GM23338 (cell line): ENCODE measurements at regions not wholly inside any gene's neighbourhood (a gene's known extent, or its start where the extent isn't known, plus 50 kb on each side); places are given as distances from the start of the nearest gene placed in this dataset.

ENCODE experiments used
- ATAC-seq: fragments of 200-7000 bp; cut with Tn5 transposase; 3 replicates; pipeline ENCODE4 v1.9.1; 2020
- DNase-seq: peaks from one replicate; pipeline ENCODE4 v3.0.0-alpha.2; 2015; ENCODE audit warnings: low spot score
- H2AFZ ChIP-seq: fragments of 200-600 bp; sonication (generic); 2 replicates; pipeline ENCODE4 v1.8.0; 2016; ENCODE audit warnings: antibody characterized with exemption, mild to moderate bottlenecking, moderate library complexity
- H3F3A ChIP-seq: fragments of 200-600 bp; sonication (generic); replicated peaks from 2 replicates; pipeline ENCODE4 v1.8.0; 2017; ENCODE audit warnings: antibody characterized with exemption, mixed run types, low read depth
- H3K27ac ChIP-seq: fragments of 200-600 bp; sonication (generic); 2 replicates; pipeline ENCODE4 v1.6.1; 2016; ENCODE audit warnings: low read depth
- H3K27me3 ChIP-seq: fragments of 200-600 bp; sonication (generic); 2 replicates; pipeline ENCODE4 v1.8.0; 2016; ENCODE audit warnings: mild to moderate bottlenecking, mixed run types, moderate library complexity; ENCODE audit not compliant: insufficient read depth
- H3K36me3 ChIP-seq: fragments of 200-600 bp; sonication (generic); 2 replicates; pipeline ENCODE4 v1.8.0; 2016; ENCODE audit warnings: mild to moderate bottlenecking; ENCODE audit not compliant: insufficient read depth
- H3K4me1 ChIP-seq: fragments of 200-600 bp; sonication (generic); 2 replicates; pipeline ENCODE4 v1.8.0; 2016; ENCODE audit warnings: mild to moderate bottlenecking, moderate library complexity; ENCODE audit not compliant: insufficient read depth
- H3K4me2 ChIP-seq: fragments of 200-600 bp; sonication (generic); 2 replicates; pipeline ENCODE4 v1.7.1; 2017; ENCODE audit warnings: mixed run types
- H3K4me3 ChIP-seq: fragments of 200-600 bp; sonication (generic); 2 replicates; pipeline ENCODE4 v1.6.1; 2016; ENCODE audit warnings: mixed run types
- H3K79me2 ChIP-seq: fragments of 200-600 bp; sonication (generic); replicated peaks from 2 replicates; pipeline ENCODE4 v1.8.0; 2017; ENCODE audit warnings: mild to moderate bottlenecking; ENCODE audit not compliant: insufficient read depth
- H3K9me2 ChIP-seq: fragments of 200-600 bp; sonication (generic); 2 replicates; pipeline ENCODE4 v1.8.0; 2017; ENCODE audit not compliant: insufficient read depth
- H4K20me1 ChIP-seq: fragments of 200-600 bp; sonication (generic); replicated peaks from 2 replicates; pipeline ENCODE4 v1.8.0; 2017; ENCODE audit warnings: mild to moderate bottlenecking; ENCODE audit not compliant: insufficient read depth
- H3K27ac Mint-ChIP-seq: 2 replicates; pipeline ENCODE4 v1.8.0; 2020; ENCODE audit warnings: inconsistent platforms, mild to moderate bottlenecking, moderate library complexity, mixed read lengths
- H3K27me3 Mint-ChIP-seq: 3 replicates; pipeline ENCODE4 v1.8.0; 2022; ENCODE audit warnings: low read depth, mild to moderate bottlenecking, moderate library complexity, mixed read lengths, inconsistent platforms; ENCODE audit not compliant: insufficient read depth, poor library complexity
- H3K36me3 Mint-ChIP-seq: 3 replicates; pipeline ENCODE4 v1.8.0; 2021; ENCODE audit warnings: low read depth, mild to moderate bottlenecking, inconsistent platforms, moderate library complexity, mixed read lengths
- H3K4me1 Mint-ChIP-seq: 3 replicates; pipeline ENCODE4 v1.8.0; 2020; ENCODE audit warnings: mild to moderate bottlenecking, inconsistent platforms, mixed read lengths
- H3K4me3 Mint-ChIP-seq: 3 replicates; pipeline ENCODE4 v1.8.0; 2021; ENCODE audit warnings: moderate library complexity, mild to moderate bottlenecking, inconsistent platforms, mixed read lengths
- H3K9me3 Mint-ChIP-seq: 3 replicates; pipeline ENCODE4 v1.8.0; 2020; ENCODE audit warnings: moderate library complexity, mild to moderate bottlenecking, inconsistent platforms, mixed read lengths
- EZH2 ChIP-seq: fragments of 200-600 bp; sonication (generic); IDR thresholded peaks from one replicate; pipeline ENCODE4 v1.8.0; 2017; ENCODE audit warnings: antibody characterized with exemption, mild to moderate bottlenecking, low read depth; ENCODE audit not compliant: unreplicated experiment
- EZH2phosphoT487 ChIP-seq: fragments of 200-600 bp; sonication (generic); IDR thresholded peaks from one replicate; pipeline ENCODE4 v1.8.1; 2018; ENCODE audit warnings: antibody characterized with exemption; ENCODE audit not compliant: unreplicated experiment
- JUNB ChIP-seq: IDR thresholded peaks from one replicate; pipeline ENCODE4 v1.6.1; 2016; ENCODE audit warnings: antibody characterized with exemption; ENCODE audit not compliant: unreplicated experiment
- NANOG ChIP-seq: IDR thresholded peaks from 2 replicates; pipeline ENCODE4 v1.6.1; 2016; ENCODE audit warnings: antibody characterized with exemption, borderline replicate concordance
- POLR2AphosphoS5 ChIP-seq: IDR thresholded peaks from 2 replicates; pipeline ENCODE4 v1.6.1; 2016; ENCODE audit warnings: antibody characterized with exemption, low read depth
- STAT1 ChIP-seq: IDR thresholded peaks from one replicate; pipeline ENCODE4 v1.6.1; 2016; ENCODE audit warnings: antibody characterized with exemption; ENCODE audit not compliant: unreplicated experiment
- ZNF114 ChIP-seq: fragments of 250-450 bp; sonication (Bioruptor Pico); IDR thresholded peaks from 2 replicates; pipeline ENCODE4 v1.5.0; 2020; ENCODE audit warnings: mild to moderate bottlenecking, moderate library complexity
- ZNF331 ChIP-seq: fragments of 250-450 bp; sonication (Bioruptor Pico); IDR thresholded peaks from 2 replicates; pipeline ENCODE4 v1.5.0; 2020; ENCODE audit warnings: low read depth, mild to moderate bottlenecking, moderate library complexity
- TF ChIP-seq, protein P1 (sequence below): fragments of 250-450 bp; sonication (Bioruptor Pico); IDR thresholded peaks from 2 replicates; pipeline ENCODE4 v1.5.0; 2020; ENCODE audit warnings: mild to moderate bottlenecking, moderate library complexity
- TF ChIP-seq, protein P2 (sequence below): IDR thresholded peaks from one replicate; pipeline ENCODE4 v1.6.1; 2018; ENCODE audit warnings: antibody characterized with exemption; ENCODE audit not compliant: unreplicated experiment
- TF ChIP-seq, protein P3 (sequence below): IDR thresholded peaks from 2 replicates; pipeline ENCODE4 v1.6.1; 2016; ENCODE audit warnings: antibody characterized with exemption

DNA sequence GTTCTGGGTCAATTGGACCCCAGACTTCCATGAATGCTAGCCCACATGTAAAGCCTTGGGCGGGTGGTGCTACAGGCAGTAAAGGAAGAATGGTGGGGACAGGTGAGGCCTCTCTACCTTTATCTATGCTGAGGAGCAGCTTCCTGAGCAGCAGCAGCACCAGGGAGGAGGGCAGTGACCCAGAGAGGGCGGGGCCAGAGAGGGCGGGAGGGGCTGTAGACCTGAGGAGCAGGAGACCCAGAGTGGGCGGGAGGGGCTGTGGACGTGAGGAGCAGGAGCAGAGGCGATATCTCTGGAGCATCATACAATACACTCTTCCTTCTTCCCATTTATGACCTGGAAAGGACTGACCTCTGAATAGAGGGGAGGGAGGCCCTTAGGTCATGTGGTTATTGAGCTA, 165.9 kb downstream of the MTRR start (continued):
- TF ChIP-seq EZH2phosphoT487 (no peak), EZH2 (no peak), NANOG (no peak), JUNB (no peak), ZNF114 (no peak)

DNA sequence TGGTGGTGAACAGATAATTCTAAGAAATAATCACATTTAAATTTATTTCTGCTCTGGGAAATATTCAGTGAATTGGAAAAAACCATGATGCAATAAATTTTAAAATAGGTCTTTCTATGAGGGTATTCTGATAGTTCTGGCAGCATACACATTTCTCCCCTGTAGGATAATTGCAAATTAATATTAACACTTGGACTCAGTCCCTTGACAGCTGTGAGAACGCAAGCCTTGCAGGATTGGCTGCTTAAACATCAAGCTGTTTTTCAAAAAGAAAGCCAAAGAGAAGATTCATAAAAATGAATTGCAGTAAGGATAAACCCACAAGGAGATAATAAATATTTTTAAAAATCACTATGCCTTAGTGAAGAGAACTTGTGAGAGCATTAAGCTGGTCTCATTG, 180.0 kb downstream of the MTRR start:
- ATAC-seq (no peak), DNase-seq (no peak)
- Histone ChIP-seq H4K20me1 (no peaks in the 10 kb centered on the region), H2AFZ (no peak overlapping the region), H3K36me3 (no peaks in the 10 kb centered on the region), H3K4me3 (no peak overlapping the region), H3K9me2 (no peaks in the 10 kb centered on the region; the same call in 1 of the 2 replicates), H3K27me3 (no peaks in the 10 kb centered on the region), H3K4me2 (no peak overlapping the region), H3K27ac (no peak overlapping the region), H3F3A (no peaks in the 10 kb centered on the region), H3K4me1 (peaks cover 14% of the 10 kb centered on the region), H3K79me2 (no peaks in the 10 kb centered on the region)
- H3K4me3 Mint-ChIP-seq: no peak overlapping the region
- H3K27me3 Mint-ChIP-seq: peaks cover 2% of the 10 kb centered on the region
- peaks cover 17% of the 10 kb centered on the region for H3K9me3 Mint-ChIP-seq
- peaks cover 13% of the 10 kb centered on the region; the same call in 2 of the 3 replicates for H3K4me1 Mint-ChIP-seq
- H3K27ac Mint-ChIP-seq: no peak overlapping the region
- TF ChIP-seq, protein P1, sequence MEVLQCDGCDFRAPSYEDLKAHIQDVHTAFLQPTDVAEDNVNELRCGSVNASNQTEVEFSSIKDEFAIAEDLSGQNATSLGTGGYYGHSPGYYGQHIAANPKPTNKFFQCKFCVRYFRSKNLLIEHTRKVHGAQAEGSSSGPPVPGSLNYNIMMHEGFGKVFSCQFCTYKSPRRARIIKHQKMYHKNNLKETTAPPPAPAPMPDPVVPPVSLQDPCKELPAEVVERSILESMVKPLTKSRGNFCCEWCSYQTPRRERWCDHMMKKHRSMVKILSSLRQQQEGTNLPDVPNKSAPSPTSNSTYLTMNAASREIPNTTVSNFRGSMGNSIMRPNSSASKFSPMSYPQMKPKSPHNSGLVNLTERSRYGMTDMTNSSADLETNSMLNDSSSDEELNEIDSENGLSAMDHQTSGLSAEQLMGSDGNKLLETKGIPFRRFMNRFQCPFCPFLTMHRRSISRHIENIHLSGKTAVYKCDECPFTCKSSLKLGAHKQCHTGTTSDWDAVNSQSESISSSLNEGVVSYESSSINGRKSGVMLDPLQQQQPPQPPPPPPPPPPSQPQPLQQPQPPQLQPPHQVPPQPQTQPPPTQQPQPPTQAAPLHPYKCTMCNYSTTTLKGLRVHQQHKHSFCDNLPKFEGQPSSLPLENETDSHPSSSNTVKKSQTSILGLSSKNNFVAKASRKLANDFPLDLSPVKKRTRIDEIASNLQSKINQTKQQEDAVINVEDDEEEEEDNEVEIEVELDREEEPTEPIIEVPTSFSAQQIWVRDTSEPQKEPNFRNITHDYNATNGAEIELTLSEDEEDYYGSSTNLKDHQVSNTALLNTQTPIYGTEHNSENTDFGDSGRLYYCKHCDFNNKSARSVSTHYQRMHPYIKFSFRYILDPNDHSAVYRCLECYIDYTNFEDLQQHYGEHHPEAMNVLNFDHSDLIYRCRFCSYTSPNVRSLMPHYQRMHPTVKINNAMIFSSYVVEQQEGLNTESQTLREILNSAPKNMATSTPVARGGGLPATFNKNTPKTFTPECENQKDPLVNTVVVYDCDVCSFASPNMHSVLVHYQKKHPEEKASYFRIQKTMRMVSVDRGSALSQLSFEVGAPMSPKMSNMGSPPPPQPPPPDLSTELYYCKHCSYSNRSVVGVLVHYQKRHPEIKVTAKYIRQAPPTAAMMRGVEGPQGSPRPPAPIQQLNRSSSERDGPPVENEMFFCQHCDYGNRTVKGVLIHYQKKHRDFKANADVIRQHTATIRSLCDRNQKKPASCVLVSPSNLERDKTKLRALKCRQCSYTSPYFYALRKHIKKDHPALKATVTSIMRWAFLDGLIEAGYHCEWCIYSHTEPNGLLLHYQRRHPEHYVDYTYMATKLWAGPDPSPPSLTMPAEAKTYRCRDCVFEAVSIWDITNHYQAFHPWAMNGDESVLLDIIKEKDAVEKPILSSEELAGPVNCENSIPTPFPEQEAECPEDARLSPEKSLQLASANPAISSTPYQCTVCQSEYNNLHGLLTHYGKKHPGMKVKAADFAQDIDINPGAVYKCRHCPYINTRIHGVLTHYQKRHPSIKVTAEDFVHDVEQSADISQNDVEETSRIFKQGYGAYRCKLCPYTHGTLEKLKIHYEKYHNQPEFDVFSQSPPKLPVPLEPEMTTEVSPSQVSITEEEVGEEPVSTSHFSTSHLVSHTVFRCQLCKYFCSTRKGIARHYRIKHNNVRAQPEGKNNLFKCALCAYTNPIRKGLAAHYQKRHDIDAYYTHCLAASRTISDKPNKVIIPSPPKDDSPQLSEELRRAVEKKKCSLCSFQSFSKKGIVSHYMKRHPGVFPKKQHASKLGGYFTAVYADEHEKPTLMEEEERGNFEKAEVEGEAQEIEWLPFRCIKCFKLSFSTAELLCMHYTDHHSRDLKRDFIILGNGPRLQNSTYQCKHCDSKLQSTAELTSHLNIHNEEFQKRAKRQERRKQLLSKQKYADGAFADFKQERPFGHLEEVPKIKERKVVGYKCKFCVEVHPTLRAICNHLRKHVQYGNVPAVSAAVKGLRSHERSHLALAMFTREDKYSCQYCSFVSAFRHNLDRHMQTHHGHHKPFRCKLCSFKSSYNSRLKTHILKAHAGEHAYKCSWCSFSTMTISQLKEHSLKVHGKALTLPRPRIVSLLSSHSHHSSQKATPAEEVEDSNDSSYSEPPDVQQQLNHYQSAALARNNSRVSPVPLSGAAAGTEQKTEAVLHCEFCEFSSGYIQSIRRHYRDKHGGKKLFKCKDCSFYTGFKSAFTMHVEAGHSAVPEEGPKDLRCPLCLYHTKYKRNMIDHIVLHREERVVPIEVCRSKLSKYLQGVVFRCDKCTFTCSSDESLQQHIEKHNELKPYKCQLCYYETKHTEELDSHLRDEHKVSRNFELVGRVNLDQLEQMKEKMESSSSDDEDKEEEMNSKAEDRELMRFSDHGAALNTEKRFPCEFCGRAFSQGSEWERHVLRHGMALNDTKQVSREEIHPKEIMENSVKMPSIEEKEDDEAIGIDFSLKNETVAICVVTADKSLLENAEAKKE (CRISPR knock-in tag): no peak
- no peak for TF ChIP-seq POLR2AphosphoS5
- TF ChIP-seq ZNF331 (CRISPR knock-in tag): no peak
- TF ChIP-seq, protein P2, sequence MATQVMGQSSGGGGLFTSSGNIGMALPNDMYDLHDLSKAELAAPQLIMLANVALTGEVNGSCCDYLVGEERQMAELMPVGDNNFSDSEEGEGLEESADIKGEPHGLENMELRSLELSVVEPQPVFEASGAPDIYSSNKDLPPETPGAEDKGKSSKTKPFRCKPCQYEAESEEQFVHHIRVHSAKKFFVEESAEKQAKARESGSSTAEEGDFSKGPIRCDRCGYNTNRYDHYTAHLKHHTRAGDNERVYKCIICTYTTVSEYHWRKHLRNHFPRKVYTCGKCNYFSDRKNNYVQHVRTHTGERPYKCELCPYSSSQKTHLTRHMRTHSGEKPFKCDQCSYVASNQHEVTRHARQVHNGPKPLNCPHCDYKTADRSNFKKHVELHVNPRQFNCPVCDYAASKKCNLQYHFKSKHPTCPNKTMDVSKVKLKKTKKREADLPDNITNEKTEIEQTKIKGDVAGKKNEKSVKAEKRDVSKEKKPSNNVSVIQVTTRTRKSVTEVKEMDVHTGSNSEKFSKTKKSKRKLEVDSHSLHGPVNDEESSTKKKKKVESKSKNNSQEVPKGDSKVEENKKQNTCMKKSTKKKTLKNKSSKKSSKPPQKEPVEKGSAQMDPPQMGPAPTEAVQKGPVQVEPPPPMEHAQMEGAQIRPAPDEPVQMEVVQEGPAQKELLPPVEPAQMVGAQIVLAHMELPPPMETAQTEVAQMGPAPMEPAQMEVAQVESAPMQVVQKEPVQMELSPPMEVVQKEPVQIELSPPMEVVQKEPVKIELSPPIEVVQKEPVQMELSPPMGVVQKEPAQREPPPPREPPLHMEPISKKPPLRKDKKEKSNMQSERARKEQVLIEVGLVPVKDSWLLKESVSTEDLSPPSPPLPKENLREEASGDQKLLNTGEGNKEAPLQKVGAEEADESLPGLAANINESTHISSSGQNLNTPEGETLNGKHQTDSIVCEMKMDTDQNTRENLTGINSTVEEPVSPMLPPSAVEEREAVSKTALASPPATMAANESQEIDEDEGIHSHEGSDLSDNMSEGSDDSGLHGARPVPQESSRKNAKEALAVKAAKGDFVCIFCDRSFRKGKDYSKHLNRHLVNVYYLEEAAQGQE: no peak
- TF ChIP-seq, protein P3, sequence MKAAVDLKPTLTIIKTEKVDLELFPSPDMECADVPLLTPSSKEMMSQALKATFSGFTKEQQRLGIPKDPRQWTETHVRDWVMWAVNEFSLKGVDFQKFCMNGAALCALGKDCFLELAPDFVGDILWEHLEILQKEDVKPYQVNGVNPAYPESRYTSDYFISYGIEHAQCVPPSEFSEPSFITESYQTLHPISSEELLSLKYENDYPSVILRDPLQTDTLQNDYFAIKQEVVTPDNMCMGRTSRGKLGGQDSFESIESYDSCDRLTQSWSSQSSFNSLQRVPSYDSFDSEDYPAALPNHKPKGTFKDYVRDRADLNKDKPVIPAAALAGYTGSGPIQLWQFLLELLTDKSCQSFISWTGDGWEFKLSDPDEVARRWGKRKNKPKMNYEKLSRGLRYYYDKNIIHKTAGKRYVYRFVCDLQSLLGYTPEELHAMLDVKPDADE: no peak
- no peak for TF ChIP-seq EZH2phosphoT487
- TF ChIP-seq STAT1: no peak
- H3K36me3 Mint-ChIP-seq: peaks cover 14% of the 10 kb centered on the region
